PFSK-1 (cell line): ENCODE measurements at regions not wholly inside any gene's neighbourhood (a gene's known extent, or its start where the extent isn't known, plus 50 kb on each side); places are given as distances from the start of the nearest gene placed in this dataset.

Source experiments
- POLR2AphosphoS5 ChIP-seq: IDR thresholded peaks from 2 replicates; pipeline ENCODE4 v1.6.1; 2012; ENCODE audit warnings: low read depth, mild to moderate bottlenecking, control low read depth, low read length, moderate library complexity
- REST ChIP-seq, 2 experiments: IDR thresholded peaks; 2 replicates each; pipeline versions ENCODE4 v1.6.1 to v1.8.0; 2011 to 2012; ENCODE audit warnings: low read depth in 2 of 2, low read length in 2 of 2, control low read depth in 1 of 2, inconsistent platforms in 1 of 2, mild to moderate bottlenecking in 1 of 2, moderate library complexity in 1 of 2; ENCODE audit not compliant: insufficient read depth in 1 of 2

GRCh38 chr4:30790998-30791397, 70.8 kb downstream of the PCDH7 start:
- TF ChIP-seq REST (IDR thresholded peaks at IDR 0.05; ENCODE audit: insufficient read depth in 1 of 2, low read depth in 2 of 2, low read length in 2 of 2) (no peak), POLR2AphosphoS5 (no peak)
